GM12878 (cell line): ENCODE measurements at regions not wholly inside any gene's neighbourhood (a gene's known extent, or its start where the extent isn't known, plus 50 kb on each side); places are given as distances from the start of the nearest gene placed in this dataset.

Experiments
- BCL11A ChIP-seq: IDR thresholded peaks from 2 replicates; pipeline ENCODE4 v1.6.1; 2011; ENCODE audit warnings: low read depth, low read length
- BHLHE40 ChIP-seq, 2 experiments: fragments of 450-650 bp in 1 of 2; IDR thresholded peaks; 2 replicates each; pipeline ENCODE4 v1.6.1; 2011 to 2017; ENCODE audit warnings: low read depth in 2 of 2, borderline replicate concordance in 1 of 2, improper control_type of control experiment in 1 of 2, low read length in 1 of 2, mild to moderate bottlenecking in 1 of 2
- EGR1 ChIP-seq, 2 experiments: IDR thresholded peaks; 1 replicate in 1 of 2; 2 replicates in 1 of 2; pipeline ENCODE4 v1.6.1; 2011 to 2012; ENCODE audit warnings: low read depth in 2 of 2, low read length in 2 of 2, borderline replicate concordance in 1 of 2, mild to moderate bottlenecking in 1 of 2, moderate library complexity in 1 of 2
- MAX ChIP-seq: IDR thresholded peaks from 2 replicates; pipeline ENCODE4 v1.6.1; 2012; ENCODE audit warnings: low read depth, low read length, improper control_type of control experiment
- NBN ChIP-seq: fragments of 450-650 bp; IDR thresholded peaks from 2 replicates; pipeline ENCODE4 v1.6.1; 2016
- PAX5 ChIP-seq: IDR thresholded peaks from 2 replicates; pipeline ENCODE4 v1.6.1; 2011; ENCODE audit warnings: low read depth, low read length, borderline replicate concordance
- PML ChIP-seq: IDR thresholded peaks from 2 replicates; pipeline ENCODE4 v1.6.1; 2012; ENCODE audit warnings: low read length, inconsistent platforms
- POU2F2 ChIP-seq: IDR thresholded peaks from 3 replicates; pipeline ENCODE4 v1.6.1; 2011; ENCODE audit warnings: low read depth, mild to moderate bottlenecking, low read length, borderline replicate concordance
- RELB ChIP-seq: fragments of 450-650 bp; IDR thresholded peaks from 2 replicates; pipeline ENCODE4 v1.6.1; 2017; ENCODE audit warnings: low read depth, mild to moderate bottlenecking, moderate library complexity
- REST ChIP-seq: IDR thresholded peaks from 2 replicates; pipeline ENCODE4 v1.6.1; 2012; ENCODE audit warnings: mild to moderate bottlenecking, low read depth, low read length
- RUNX3 ChIP-seq: IDR thresholded peaks from 2 replicates; pipeline ENCODE4 v1.6.1; 2012; ENCODE audit warnings: low read length, inconsistent platforms
- SP1 ChIP-seq: IDR thresholded peaks from one replicate; pipeline ENCODE4 v1.6.1; 2011; ENCODE audit warnings: low read depth, low read length
- SREBF2 ChIP-seq: IDR thresholded peaks from 2 replicates; pipeline ENCODE4 v1.6.1; 2012; ENCODE audit warnings: mild to moderate bottlenecking, low read length
- TARDBP ChIP-seq: IDR thresholded peaks from 2 replicates; pipeline ENCODE4 v1.6.1; 2016; ENCODE audit warnings: borderline replicate concordance
- TBL1XR1 ChIP-seq: IDR thresholded peaks from 2 replicates; pipeline ENCODE4 v1.6.1; 2012; ENCODE audit warnings: low read depth, low read length, improper control_type of control experiment
- USF1 ChIP-seq: IDR thresholded peaks from 2 replicates; pipeline ENCODE4 v1.6.1; 2011; ENCODE audit warnings: borderline replicate concordance, low read depth, mild to moderate bottlenecking, moderate library complexity, mixed read lengths, low read length; ENCODE audit not compliant: insufficient read depth; ENCODE audit errors: extremely low read length
- USF2 ChIP-seq: IDR thresholded peaks from 2 replicates; pipeline ENCODE4 v1.6.1; 2011; ENCODE audit warnings: low read depth, low read length, improper control_type of control experiment, borderline replicate concordance
- ZBTB11 ChIP-seq: fragments of 450-650 bp; formaldehyde crosslinking; IDR thresholded peaks from 2 replicates; pipeline ENCODE4 v1.5.0; 2022; ENCODE audit warnings: mild to moderate bottlenecking, missing genetic modification characterization
- ZNF217 ChIP-seq: fragments of 450-650 bp; IDR thresholded peaks from 2 replicates; pipeline ENCODE4 v1.6.1; 2017; ENCODE audit warnings: antibody characterized with exemption, mild to moderate bottlenecking
- ZNF274 ChIP-seq: IDR thresholded peaks from one replicate; pipeline ENCODE4 v1.8.0; 2011; ENCODE audit not compliant: insufficient read length, insufficient read depth

- peak; percentile 82 for TF ChIP-seq RELB
- TF ChIP-seq USF1 = no peak
- no peak for TF ChIP-seq REST
- TF ChIP-seq TBL1XR1 = no peak; the same call in none of the 2 replicates
- TF ChIP-seq BHLHE40 (IDR thresholded peaks at IDR 0.05; ENCODE audit: borderline replicate concordance in 1 of 2, low read depth in 2 of 2, low read length in 1 of 2) = peak; percentile 78 to 79
- TF ChIP-seq PML = peak; percentile 85
- TF ChIP-seq PAX5 = peak; percentile 99
- TF ChIP-seq NBN = peak; percentile 96
- peak; percentile 91 for TF ChIP-seq RUNX3
- TF ChIP-seq EGR1 (IDR thresholded peaks at IDR 0.05; ENCODE audit: borderline replicate concordance in 1 of 2, low read depth in 2 of 2, low read length in 2 of 2) = no peak
- TF ChIP-seq POU2F2 = peak; percentile 88; the same call in 2 of the 3 replicates
- no peak for TF ChIP-seq ZNF274
- TF ChIP-seq MAX = no peak; the same call in 1 of the 2 replicates
- TF ChIP-seq USF2 = no peak
- TF ChIP-seq TARDBP = peak; percentile 22; the same call in 1 of the 2 replicates
- no peak for TF ChIP-seq ZBTB11
- TF ChIP-seq SP1 = peak; percentile 76
- peak; percentile 86 for TF ChIP-seq BCL11A
- no peak for TF ChIP-seq SREBF2
- peak; percentile 95 for TF ChIP-seq ZNF217
These were observed 160.1 kb downstream of the FASLG start (continued) for GRCh38 chr1:172818841-172819527.
